ENCODE measurements at regions not wholly inside any gene's neighbourhood (a gene's known extent, or its start where the extent isn't known, plus 50 kb on each side); places are given as distances from the start of the nearest gene placed in this dataset.

GRCh38 chr5:108659531-108659930, 88.2 kb upstream of the FER start:
- Histone ChIP-seq H3K27me3 (replicated peaks; ENCODE audit: insufficient read depth, low read length) (no peaks in the 10 kb centered on the region), H3K27ac (ENCODE audit: low read length) (no peak overlapping the region), H3F3A (ENCODE audit: insufficient read depth, low read length) (no peaks in the 10 kb centered on the region), H3K4me1 (ENCODE audit: low read length) (no peaks in the 10 kb centered on the region), H3K36me3 (replicated peaks; ENCODE audit: insufficient read depth, low read length) (no peaks in the 10 kb centered on the region), H2AFZ (ENCODE audit: low read length) (no peak overlapping the region), H3K79me2 (ENCODE audit: low read length) (no peaks in the 10 kb centered on the region), H4K20me1 (ENCODE audit: insufficient read depth, low read length) (no peaks in the 10 kb centered on the region), H3K4me3 (ENCODE audit: low read length) (no peak overlapping the region), H3K4me2 (ENCODE audit: low read depth, low read length) (no peak overlapping the region), H3K9me3 (replicated peaks; ENCODE audit: insufficient read depth, low read length) (no peaks in the 10 kb centered on the region), H3K9ac (ENCODE audit: low read length) (no peak overlapping the region), H3K9me2 (replicated peaks; ENCODE audit: insufficient read depth, low read length) (no peaks in the 10 kb centered on the region)
- TF ChIP-seq, protein P1, sequence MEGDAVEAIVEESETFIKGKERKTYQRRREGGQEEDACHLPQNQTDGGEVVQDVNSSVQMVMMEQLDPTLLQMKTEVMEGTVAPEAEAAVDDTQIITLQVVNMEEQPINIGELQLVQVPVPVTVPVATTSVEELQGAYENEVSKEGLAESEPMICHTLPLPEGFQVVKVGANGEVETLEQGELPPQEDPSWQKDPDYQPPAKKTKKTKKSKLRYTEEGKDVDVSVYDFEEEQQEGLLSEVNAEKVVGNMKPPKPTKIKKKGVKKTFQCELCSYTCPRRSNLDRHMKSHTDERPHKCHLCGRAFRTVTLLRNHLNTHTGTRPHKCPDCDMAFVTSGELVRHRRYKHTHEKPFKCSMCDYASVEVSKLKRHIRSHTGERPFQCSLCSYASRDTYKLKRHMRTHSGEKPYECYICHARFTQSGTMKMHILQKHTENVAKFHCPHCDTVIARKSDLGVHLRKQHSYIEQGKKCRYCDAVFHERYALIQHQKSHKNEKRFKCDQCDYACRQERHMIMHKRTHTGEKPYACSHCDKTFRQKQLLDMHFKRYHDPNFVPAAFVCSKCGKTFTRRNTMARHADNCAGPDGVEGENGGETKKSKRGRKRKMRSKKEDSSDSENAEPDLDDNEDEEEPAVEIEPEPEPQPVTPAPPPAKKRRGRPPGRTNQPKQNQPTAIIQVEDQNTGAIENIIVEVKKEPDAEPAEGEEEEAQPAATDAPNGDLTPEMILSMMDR (IDR thresholded peaks at IDR 0.05; ENCODE audit: low read length), result no peak
- no peak for TF ChIP-seq EZH2 (optimal IDR thresholded peaks at IDR 0.05; ENCODE audit: low read depth, low read length)
- TF ChIP-seq EZH2phosphoT487 (IDR thresholded peaks at IDR 0.05; ENCODE audit: low read length), result no peak
- DNase-seq, result no peak

DNA sequence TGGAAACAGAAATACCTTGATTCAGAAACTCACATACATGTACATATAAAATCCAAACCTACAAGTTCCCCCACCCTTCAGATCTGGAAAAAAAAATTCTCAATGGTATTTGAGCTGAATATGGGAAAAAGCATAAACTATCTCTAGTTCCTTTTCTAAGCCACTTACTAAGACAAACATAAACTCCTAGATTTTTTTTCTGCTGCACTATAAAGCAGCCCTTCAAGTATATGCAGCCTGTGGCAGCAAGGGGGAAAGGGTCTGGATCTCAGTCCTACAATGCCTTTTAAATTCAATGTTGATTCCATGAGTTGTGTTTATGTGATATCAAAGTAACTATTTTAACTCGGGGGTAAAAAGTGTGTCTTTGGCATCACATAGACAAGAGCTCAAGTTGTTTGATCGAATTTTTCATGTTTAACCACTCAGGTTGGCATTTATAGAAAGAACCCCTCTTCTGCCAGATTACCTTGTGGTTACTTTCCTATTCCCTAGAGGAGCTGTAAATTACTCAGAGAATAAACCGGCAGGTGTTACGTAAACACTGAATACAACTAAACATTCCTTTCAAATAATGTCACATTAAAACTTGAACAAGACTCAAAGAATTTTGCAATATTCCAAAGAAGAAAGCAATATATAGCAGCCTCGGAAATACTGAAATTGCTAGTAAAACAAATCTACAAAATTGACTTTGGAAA, 91.8 kb upstream of the FER start:
- H3K79me2 ChIP-seq (ENCODE audit: low read length), result no peaks in the 10 kb centered on the region
- no peaks in the 10 kb centered on the region for H3K36me3 ChIP-seq (replicated peaks; ENCODE audit: insufficient read depth, low read length)
- no peak overlapping the region for H3K4me3 ChIP-seq (ENCODE audit: low read length)
- H2AFZ ChIP-seq (ENCODE audit: low read length), result no peak overlapping the region
- H4K20me1 ChIP-seq (ENCODE audit: insufficient read depth, low read length), result no peaks in the 10 kb centered on the region
- H3K4me1 ChIP-seq (ENCODE audit: low read length), result no peaks in the 10 kb centered on the region
- no peak for DNase-seq
- no peaks in the 10 kb centered on the region for H3F3A ChIP-seq (ENCODE audit: insufficient read depth, low read length)
- no peaks in the 10 kb centered on the region for H3K9me3 ChIP-seq (replicated peaks; ENCODE audit: insufficient read depth, low read length)
- H3K27me3 ChIP-seq (replicated peaks; ENCODE audit: insufficient read depth, low read length), result no peaks in the 10 kb centered on the region
- no peak overlapping the region for H3K4me2 ChIP-seq (ENCODE audit: low read depth, low read length)
- H3K27ac ChIP-seq (ENCODE audit: low read length), result no peak overlapping the region
- TF ChIP-seq EZH2 (optimal IDR thresholded peaks at IDR 0.05; ENCODE audit: low read depth, low read length), result no peak
- H3K9me2 ChIP-seq (replicated peaks; ENCODE audit: insufficient read depth, low read length), result no peaks in the 10 kb centered on the region
- H3K9ac ChIP-seq (ENCODE audit: low read length), result no peak overlapping the region

DNA sequence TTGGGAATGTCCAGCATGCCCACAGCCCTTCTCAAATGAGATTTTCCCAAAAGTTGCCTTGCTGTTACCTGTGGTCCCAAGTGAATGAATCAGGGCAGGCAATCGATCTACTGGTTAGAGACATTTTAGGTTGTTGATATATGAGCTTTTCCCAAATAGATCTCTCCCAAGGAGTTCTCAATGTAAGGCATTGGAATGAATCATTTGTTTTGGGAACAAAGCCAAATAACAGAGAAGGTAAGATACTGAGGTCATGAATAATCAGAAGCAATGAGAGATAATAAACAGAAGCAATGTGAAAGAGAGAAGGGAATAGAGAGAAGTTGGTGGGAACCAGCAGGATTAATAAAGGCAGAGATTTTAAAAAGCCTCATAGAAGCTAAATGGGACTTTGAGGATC, 93.6 kb upstream of the FER start:
- Histone ChIP-seq H3K9me3 (replicated peaks; ENCODE audit: insufficient read depth, low read length) (no peaks in the 10 kb centered on the region), H3K36me3 (replicated peaks; ENCODE audit: insufficient read depth, low read length) (no peaks in the 10 kb centered on the region), H3K27ac (ENCODE audit: low read length) (no peak overlapping the region), H3K4me3 (ENCODE audit: low read length) (no peak overlapping the region), H2AFZ (ENCODE audit: low read length) (no peak overlapping the region), H3K9ac (ENCODE audit: low read length) (no peak overlapping the region), H4K20me1 (ENCODE audit: insufficient read depth, low read length) (no peaks in the 10 kb centered on the region), H3K27me3 (replicated peaks; ENCODE audit: insufficient read depth, low read length) (no peaks in the 10 kb centered on the region), H3K79me2 (ENCODE audit: low read length) (no peaks in the 10 kb centered on the region), H3K4me1 (ENCODE audit: low read length) (no peaks in the 10 kb centered on the region), H3K9me2 (replicated peaks; ENCODE audit: insufficient read depth, low read length) (no peaks in the 10 kb centered on the region), H3F3A (ENCODE audit: insufficient read depth, low read length) (no peaks in the 10 kb centered on the region), H3K4me2 (ENCODE audit: low read depth, low read length) (no peak overlapping the region)
- TF ChIP-seq, protein P1 (IDR thresholded peaks at IDR 0.05; ENCODE audit: low read length), result no peak
- TF ChIP-seq EZH2phosphoT487 (IDR thresholded peaks at IDR 0.05; ENCODE audit: low read length) (no peak), EZH2 (optimal IDR thresholded peaks at IDR 0.05; ENCODE audit: low read depth, low read length) (no peak)
- no peak for DNase-seq

DNA sequence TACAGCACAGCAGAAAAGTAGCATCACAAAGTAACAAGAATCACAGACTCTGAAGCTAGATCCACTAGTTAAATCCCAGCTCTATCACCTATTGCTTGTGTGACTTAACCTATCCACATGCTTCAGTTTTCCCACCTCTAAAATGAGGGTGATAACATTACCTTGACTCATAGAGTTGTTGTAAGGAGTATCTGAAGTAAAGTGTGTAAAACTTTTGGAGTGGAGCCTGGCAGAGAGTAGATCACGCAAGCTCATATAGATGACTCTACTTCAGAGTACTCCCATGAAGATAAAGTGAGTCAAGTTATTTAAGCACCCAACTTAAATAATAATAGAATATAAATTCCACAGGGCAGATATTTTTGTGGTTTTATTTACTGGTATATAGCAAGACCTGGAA, 94.5 kb upstream of the FER start:
- Histone ChIP-seq H2AFZ (ENCODE audit: low read length) (no peak overlapping the region), H3K27me3 (replicated peaks; ENCODE audit: insufficient read depth, low read length) (no peaks in the 10 kb centered on the region), H3K9me2 (replicated peaks; ENCODE audit: insufficient read depth, low read length) (no peaks in the 10 kb centered on the region), H3K4me1 (ENCODE audit: low read length) (no peaks in the 10 kb centered on the region), H3K36me3 (replicated peaks; ENCODE audit: insufficient read depth, low read length) (no peaks in the 10 kb centered on the region), H3K79me2 (ENCODE audit: low read length) (no peaks in the 10 kb centered on the region), H3K4me2 (ENCODE audit: low read depth, low read length) (no peak overlapping the region), H3K9me3 (replicated peaks; ENCODE audit: insufficient read depth, low read length) (no peaks in the 10 kb centered on the region), H3K27ac (ENCODE audit: low read length) (no peak overlapping the region), H3F3A (ENCODE audit: insufficient read depth, low read length) (no peaks in the 10 kb centered on the region), H3K9ac (ENCODE audit: low read length) (no peak overlapping the region), H3K4me3 (ENCODE audit: low read length) (no peak overlapping the region), H4K20me1 (ENCODE audit: insufficient read depth, low read length) (no peaks in the 10 kb centered on the region)
- DNase-seq, result no peak
- TF ChIP-seq EZH2phosphoT487 (IDR thresholded peaks at IDR 0.05; ENCODE audit: low read length) (no peak), EZH2 (optimal IDR thresholded peaks at IDR 0.05; ENCODE audit: low read depth, low read length) (no peak)
- TF ChIP-seq, protein P1 (IDR thresholded peaks at IDR 0.05; ENCODE audit: low read length), result no peak
